ENCODE measurements at regions not wholly inside any gene's neighbourhood (a gene's known extent, or its start where the extent isn't known, plus 50 kb on each side); places are given as distances from the start of the nearest gene placed in this dataset.

DNA sequence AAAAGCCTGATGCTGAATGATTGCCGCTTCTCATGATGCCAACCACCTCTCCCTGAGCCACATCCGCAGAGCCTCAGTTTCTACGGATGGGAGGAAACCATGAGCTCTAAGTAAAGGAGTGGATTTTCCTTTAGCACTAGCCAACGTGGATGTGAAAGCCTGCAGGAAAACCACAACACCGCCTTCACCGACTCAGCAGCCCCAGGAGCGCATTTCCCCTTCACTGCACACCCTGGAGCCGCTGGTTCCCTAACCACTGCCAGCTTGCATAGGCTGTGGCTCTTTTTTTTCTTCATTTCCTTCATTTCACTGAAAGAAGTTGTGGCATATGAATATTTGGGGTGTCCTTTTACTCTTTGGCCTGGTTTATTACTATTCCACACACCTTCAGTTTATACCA lies 50.5 kb upstream of the SSTR4 start:
- ChIA-PET POLR2A (ENCODE audit: low non-redundant PET) (no interaction called here), CTCF (no interaction called here)
- Histone ChIP-seq H3K27ac (ENCODE audit: low read depth, low read length, poor library complexity, severe bottlenecking) (no peak overlapping the region), H3K4me3 (ENCODE audit: low read depth, low read length, poor library complexity, severe bottlenecking) (no peak overlapping the region), H3K9me3 (ENCODE audit: low read depth, low read length, poor library complexity, severe bottlenecking) (no peaks in the 10 kb centered on the region), H3K36me3 (ENCODE audit: insufficient read depth, low read length, poor library complexity, severe bottlenecking) (no peaks in the 10 kb centered on the region), H3K27me3 (replicated peaks; ENCODE audit: insufficient read depth, low read depth, low read length, poor library complexity) (peaks cover 25% of the 10 kb centered on the region), H3K4me1 (ENCODE audit: insufficient read depth, low read length, poor library complexity, severe bottlenecking) (no peaks in the 10 kb centered on the region)
- TF ChIP-seq EZH2 (IDR thresholded peaks at IDR 0.05; ENCODE audit: borderline replicate concordance, low read depth, low read length, poor library complexity, severe bottlenecking), result no peak
- TF ChIP-seq, protein P1, sequence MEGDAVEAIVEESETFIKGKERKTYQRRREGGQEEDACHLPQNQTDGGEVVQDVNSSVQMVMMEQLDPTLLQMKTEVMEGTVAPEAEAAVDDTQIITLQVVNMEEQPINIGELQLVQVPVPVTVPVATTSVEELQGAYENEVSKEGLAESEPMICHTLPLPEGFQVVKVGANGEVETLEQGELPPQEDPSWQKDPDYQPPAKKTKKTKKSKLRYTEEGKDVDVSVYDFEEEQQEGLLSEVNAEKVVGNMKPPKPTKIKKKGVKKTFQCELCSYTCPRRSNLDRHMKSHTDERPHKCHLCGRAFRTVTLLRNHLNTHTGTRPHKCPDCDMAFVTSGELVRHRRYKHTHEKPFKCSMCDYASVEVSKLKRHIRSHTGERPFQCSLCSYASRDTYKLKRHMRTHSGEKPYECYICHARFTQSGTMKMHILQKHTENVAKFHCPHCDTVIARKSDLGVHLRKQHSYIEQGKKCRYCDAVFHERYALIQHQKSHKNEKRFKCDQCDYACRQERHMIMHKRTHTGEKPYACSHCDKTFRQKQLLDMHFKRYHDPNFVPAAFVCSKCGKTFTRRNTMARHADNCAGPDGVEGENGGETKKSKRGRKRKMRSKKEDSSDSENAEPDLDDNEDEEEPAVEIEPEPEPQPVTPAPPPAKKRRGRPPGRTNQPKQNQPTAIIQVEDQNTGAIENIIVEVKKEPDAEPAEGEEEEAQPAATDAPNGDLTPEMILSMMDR (conservative IDR thresholded peaks at IDR 0.05; ENCODE audit: low read depth, low read length), result no peak
- DNase-seq (ENCODE audit: low spot score), result no peak
- BruUV-seq (replicated peaks), result no TSS peak
- intact Hi-C loops (cut with micrococcal nuclease; ENCODE audit: unreplicated experiment), result no loop called here

DNA sequence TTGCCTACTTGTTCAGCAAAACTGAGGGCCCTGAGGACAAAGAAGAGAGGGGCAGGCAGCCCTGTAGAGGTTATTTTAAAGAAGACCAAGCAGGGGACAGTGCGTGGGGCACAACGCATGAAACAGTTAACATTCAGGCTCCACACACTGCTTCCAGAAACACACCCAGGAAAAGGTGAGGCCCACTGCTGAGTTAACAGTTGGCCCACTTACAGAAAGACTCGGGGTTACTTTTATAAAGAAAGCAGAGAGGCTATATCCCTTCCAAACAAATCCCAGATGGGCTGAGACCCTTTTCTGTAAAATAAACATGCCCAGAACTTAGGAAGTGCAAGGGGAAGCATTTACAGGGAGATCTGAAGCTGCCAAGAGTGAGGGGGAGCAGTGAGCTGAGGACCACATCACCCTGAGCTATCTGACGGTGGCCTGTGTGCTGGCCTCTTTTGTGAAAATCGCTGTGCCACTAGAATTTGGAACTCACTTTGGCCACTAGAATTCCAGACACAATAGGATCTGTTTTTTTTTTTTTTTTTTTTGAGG lies 49.8 kb upstream of the SSTR4 start:
- Histone ChIP-seq H3K36me3 (ENCODE audit: insufficient read depth, low read length, poor library complexity, severe bottlenecking) (no peaks in the 10 kb centered on the region), H3K4me1 (ENCODE audit: insufficient read depth, low read length, poor library complexity, severe bottlenecking) (no peaks in the 10 kb centered on the region), H3K27ac (ENCODE audit: low read depth, low read length, poor library complexity, severe bottlenecking) (no peak overlapping the region), H3K27me3 (replicated peaks; ENCODE audit: insufficient read depth, low read depth, low read length, poor library complexity) (peaks cover 25% of the 10 kb centered on the region), H3K9me3 (ENCODE audit: low read depth, low read length, poor library complexity, severe bottlenecking) (no peaks in the 10 kb centered on the region), H3K4me3 (ENCODE audit: low read depth, low read length, poor library complexity, severe bottlenecking) (no peak overlapping the region)
- DNase-seq (ENCODE audit: low spot score), result no peak
- BruUV-seq (replicated peaks), result no TSS peak
- intact Hi-C loops (cut with micrococcal nuclease; ENCODE audit: unreplicated experiment), result no loop called here
- TF ChIP-seq EZH2 (IDR thresholded peaks at IDR 0.05; ENCODE audit: borderline replicate concordance, low read depth, low read length, poor library complexity, severe bottlenecking), result no peak
- TF ChIP-seq, protein P1 (conservative IDR thresholded peaks at IDR 0.05; ENCODE audit: low read depth, low read length), result no peak
- POLR2A ChIA-PET (ENCODE audit: low non-redundant PET), result no interaction called here
- CTCF ChIA-PET, result no interaction called here
